ENCODE measurements at regions not wholly inside any gene's neighbourhood (a gene's known extent, or its start where the extent isn't known, plus 50 kb on each side); places are given as distances from the start of the nearest gene placed in this dataset.

GRCh38 chr7:131955679-131956078 is 399.3 kb upstream of the PODXL start:
- H3K4me3 ChIP-seq (ENCODE audit: low read depth, low read length): no peak overlapping the region
- H3K9me3 ChIP-seq (ENCODE audit: control insufficient read depth, insufficient read depth, low read length): no peaks in the 10 kb centered on the region
- DNase-seq (ENCODE audit: low read depth in 4 of 6, low spot score in 6 of 6): peak in 2 of 6 donors; percentile 72 to 88

GRCh38 chr7:131953184-131953583 is 396.8 kb upstream of the PODXL start:
- no peaks in the 10 kb centered on the region for H3K9me3 ChIP-seq (ENCODE audit: control insufficient read depth, insufficient read depth, low read length)
- H3K27ac ChIP-seq (ENCODE audit: low read depth, low read length): no peak overlapping the region
- H3K4me1 ChIP-seq (ENCODE audit: control insufficient read depth, insufficient read depth, low read length): peaks cover 17% of the 10 kb centered on the region
- no peaks in the 10 kb centered on the region for H3K27me3 ChIP-seq (ENCODE audit: control insufficient read depth, insufficient read depth, low read length)
- no peaks in the 10 kb centered on the region for H3K36me3 ChIP-seq (ENCODE audit: control insufficient read depth, insufficient read depth, low read length)
- no peak for DNase-seq (ENCODE audit: low read depth in 4 of 6, low spot score in 6 of 6)
- no peak overlapping the region for H3K4me3 ChIP-seq (ENCODE audit: low read depth, low read length)
- WGBS (ENCODE audit: insufficient coverage): 100% methylated on average over 1 of the region's 3 CpGs

More at GRCh38 chr7:131955679-131956078, 399.3 kb upstream of the PODXL start:
- no peak overlapping the region for H3K27ac ChIP-seq (ENCODE audit: low read depth, low read length)
- 30% methylated on average over 2 of the region's 2 CpGs for whole genome bisulfite sequencing (ENCODE audit: insufficient coverage)
- peaks cover 10% of the 10 kb centered on the region for H3K4me1 ChIP-seq (ENCODE audit: control insufficient read depth, insufficient read depth, low read length)
- H3K27me3 ChIP-seq (ENCODE audit: control insufficient read depth, insufficient read depth, low read length): no peaks in the 10 kb centered on the region
- H3K36me3 ChIP-seq (ENCODE audit: control insufficient read depth, insufficient read depth, low read length): no peaks in the 10 kb centered on the region

GRCh38 chr7:131952365-131952764 is 395.9 kb upstream of the PODXL start:
- Histone ChIP-seq H3K27me3 (ENCODE audit: control insufficient read depth, insufficient read depth, low read length) (no peaks in the 10 kb centered on the region), H3K9me3 (ENCODE audit: control insufficient read depth, insufficient read depth, low read length) (no peaks in the 10 kb centered on the region), H3K36me3 (ENCODE audit: control insufficient read depth, insufficient read depth, low read length) (no peaks in the 10 kb centered on the region), H3K4me1 (ENCODE audit: control insufficient read depth, insufficient read depth, low read length) (peaks cover 17% of the 10 kb centered on the region), H3K4me3 (ENCODE audit: low read depth, low read length) (no peak overlapping the region), H3K27ac (ENCODE audit: low read depth, low read length) (no peak overlapping the region)
- DNase-seq (ENCODE audit: low read depth in 4 of 6, low spot score in 6 of 6): no peak
- 100% methylated on average over 2 of the region's 8 CpGs for WGBS (ENCODE audit: insufficient coverage)

GRCh38 chr7:131950758-131951157 is 394.3 kb upstream of the PODXL start:
- Histone ChIP-seq H3K27me3 (ENCODE audit: control insufficient read depth, insufficient read depth, low read length) (peaks cover 7% of the 10 kb centered on the region), H3K4me3 (ENCODE audit: low read depth, low read length) (no peak overlapping the region), H3K4me1 (ENCODE audit: control insufficient read depth, insufficient read depth, low read length) (peaks cover 23% of the 10 kb centered on the region), H3K36me3 (ENCODE audit: control insufficient read depth, insufficient read depth, low read length) (no peaks in the 10 kb centered on the region), H3K9me3 (ENCODE audit: control insufficient read depth, insufficient read depth, low read length) (no peaks in the 10 kb centered on the region), H3K27ac (ENCODE audit: low read depth, low read length) (no peak overlapping the region)
- no peak for DNase-seq (ENCODE audit: low read depth in 4 of 6, low spot score in 6 of 6)
- 88% methylated on average over 1 of the region's 1 CpG for WGBS (ENCODE audit: insufficient coverage)

- Histone ChIP-seq H3K9me3 (ENCODE audit: control insufficient read depth, insufficient read depth, low read length) (no peaks in the 10 kb centered on the region), H3K27ac (ENCODE audit: low read depth, low read length) (no peak overlapping the region), H3K27me3 (ENCODE audit: control insufficient read depth, insufficient read depth, low read length) (peaks cover 7% of the 10 kb centered on the region), H3K4me1 (ENCODE audit: control insufficient read depth, insufficient read depth, low read length) (peaks cover 30% of the 10 kb centered on the region), H3K36me3 (ENCODE audit: control insufficient read depth, insufficient read depth, low read length) (no peaks in the 10 kb centered on the region), H3K4me3 (ENCODE audit: low read depth, low read length) (no peak overlapping the region)
- no peak for DNase-seq (ENCODE audit: low read depth in 4 of 6, low spot score in 6 of 6)
- no CpG with 5 or more reads among the region's 7 CpGs for WGBS (ENCODE audit: insufficient coverage)
Measured at GRCh38 chr7:131949659-131950058, 393.2 kb upstream of the PODXL start.

- peaks cover 34% of the 10 kb centered on the region for H3K4me1 ChIP-seq (ENCODE audit: control insufficient read depth, insufficient read depth, low read length)
- 68% methylated on average over 6 of the region's 6 CpGs for WGBS (ENCODE audit: insufficient coverage)
- H3K4me3 ChIP-seq (ENCODE audit: low read depth, low read length): no peak overlapping the region
- no peak overlapping the region for H3K27ac ChIP-seq (ENCODE audit: low read depth, low read length)
- H3K36me3 ChIP-seq (ENCODE audit: control insufficient read depth, insufficient read depth, low read length): no peaks in the 10 kb centered on the region
- no peaks in the 10 kb centered on the region for H3K9me3 ChIP-seq (ENCODE audit: control insufficient read depth, insufficient read depth, low read length)
- peaks cover 7% of the 10 kb centered on the region for H3K27me3 ChIP-seq (ENCODE audit: control insufficient read depth, insufficient read depth, low read length)
- peak in 1 of 6 donors; percentile 18 for DNase-seq (ENCODE audit: low read depth in 4 of 6, low spot score in 6 of 6)
Measured at GRCh38 chr7:131948434-131949053, 392.1 kb upstream of the PODXL start.

- 60% methylated on average over 1 of the region's 1 CpG for WGBS (ENCODE audit: insufficient coverage)
- no peak for DNase-seq (ENCODE audit: low read depth in 4 of 6, low spot score in 6 of 6)
- H3K36me3 ChIP-seq (ENCODE audit: control insufficient read depth, insufficient read depth, low read length): no peaks in the 10 kb centered on the region
- H3K27me3 ChIP-seq (ENCODE audit: control insufficient read depth, insufficient read depth, low read length): peaks cover 7% of the 10 kb centered on the region
- H3K27ac ChIP-seq (ENCODE audit: low read depth, low read length): no peak overlapping the region
- H3K4me3 ChIP-seq (ENCODE audit: low read depth, low read length): no peak overlapping the region
- H3K9me3 ChIP-seq (ENCODE audit: control insufficient read depth, insufficient read depth, low read length): no peaks in the 10 kb centered on the region
- H3K4me1 ChIP-seq (ENCODE audit: control insufficient read depth, insufficient read depth, low read length): peaks cover 38% of the 10 kb centered on the region
Measured at GRCh38 chr7:131947661-131948060, 391.2 kb upstream of the PODXL start.

- Histone ChIP-seq H3K4me3 (ENCODE audit: low read depth, low read length) (no peak overlapping the region), H3K4me1 (ENCODE audit: control insufficient read depth, insufficient read depth, low read length) (peaks cover 39% of the 10 kb centered on the region), H3K9me3 (ENCODE audit: control insufficient read depth, insufficient read depth, low read length) (peaks cover 3% of the 10 kb centered on the region), H3K36me3 (ENCODE audit: control insufficient read depth, insufficient read depth, low read length) (no peaks in the 10 kb centered on the region), H3K27ac (ENCODE audit: low read depth, low read length) (no peak overlapping the region), H3K27me3 (ENCODE audit: control insufficient read depth, insufficient read depth, low read length) (peaks cover 7% of the 10 kb centered on the region)
- WGBS (ENCODE audit: insufficient coverage): 83% methylated on average over 9 of the region's 14 CpGs
- no peak for DNase-seq (ENCODE audit: low read depth in 4 of 6, low spot score in 6 of 6)
Measured at GRCh38 chr7:131945957-131946544, 389.6 kb upstream of the PODXL start.

GRCh38 chr7:131945313-131945911 is 389.0 kb upstream of the PODXL start:
- DNase-seq (ENCODE audit: low read depth in 4 of 6, low spot score in 6 of 6): peak; percentile 46 to 92 (median 64)

More at GRCh38 chr7:131945313-131945911, 389.0 kb upstream of the PODXL start:
- WGBS (ENCODE audit: insufficient coverage): 6% methylated on average over 39 of the region's 39 CpGs
- Histone ChIP-seq H3K4me1 (ENCODE audit: control insufficient read depth, insufficient read depth, low read length) (peaks cover 43% of the 10 kb centered on the region), H3K4me3 (ENCODE audit: low read depth, low read length) (no peak overlapping the region), H3K36me3 (ENCODE audit: control insufficient read depth, insufficient read depth, low read length) (no peaks in the 10 kb centered on the region), H3K27ac (ENCODE audit: low read depth, low read length) (no peak overlapping the region), H3K27me3 (ENCODE audit: control insufficient read depth, insufficient read depth, low read length) (peaks cover 7% of the 10 kb centered on the region), H3K9me3 (ENCODE audit: control insufficient read depth, insufficient read depth, low read length) (peaks cover 3% of the 10 kb centered on the region)

All from spinal cord (tissue), 9 donors.